Activated CD8-positive, alpha-beta T cell treated with anti-CD3 and anti-CD28 coated beads for 36 hours (primary cell): ENCODE measurements at regions not wholly inside any gene's neighbourhood (a gene's known extent, or its start where the extent isn't known, plus 50 kb on each side); places are given as distances from the start of the nearest gene placed in this dataset.

Experiments used
- ATAC-seq: fragments of 200-7000 bp; cut with Tn5 transposase; one replicate; pipeline ENCODE4 v1.10.0; 2021; ENCODE audit warnings: mild to moderate bottlenecking, moderate library complexity
- CTCF ChIA-PET: fragments of 350-600 bp; sonication (Branson Sonifier 250); formaldehyde crosslinking; loops from one replicate; lab custom pipeline; 2021; ENCODE audit warnings: antibody characterized with exemption; lab: Charles Lee
- POLR2A ChIA-PET: fragments of 350-600 bp; sonication (Branson Sonifier 250); formaldehyde crosslinking; loops from one replicate; lab custom pipeline; 2021; ENCODE audit warnings: antibody characterized with exemption; lab: Charles Lee
- DNase-seq: peaks from one replicate; pipeline ENCODE4 v3.0.0-alpha.2; 2020
- H3K27ac Mint-ChIP-seq: one replicate; pipeline ENCODE4 v1.8.0; 2021; ENCODE audit warnings: mild to moderate bottlenecking, mixed read lengths
- H3K27me3 Mint-ChIP-seq: one replicate; pipeline ENCODE4 v1.8.0; 2021; ENCODE audit warnings: mixed read lengths
- H3K36me3 Mint-ChIP-seq: one replicate; pipeline ENCODE4 v1.8.0; 2021; ENCODE audit warnings: low read depth, mixed read lengths
- H3K4me1 Mint-ChIP-seq: one replicate; pipeline ENCODE4 v1.8.0; 2021; ENCODE audit warnings: low read depth, mixed read lengths
- H3K4me3 Mint-ChIP-seq: one replicate; pipeline ENCODE4 v1.8.0; 2021; ENCODE audit warnings: mild to moderate bottlenecking, moderate library complexity, mixed read lengths
- H3K9me3 Mint-ChIP-seq: one replicate; pipeline ENCODE4 v1.8.0; 2021; ENCODE audit warnings: mixed read lengths
- CTCF ChIP-seq: fragments of 200-600 bp; IDR thresholded peaks from one replicate; pipeline ENCODE4 v1.8.0; 2022; ENCODE audit warnings: antibody characterized with exemption, mild to moderate bottlenecking
- intact Hi-C: fragments of 100-400 bp; cut with micrococcal nuclease; formaldehyde crosslinking; loops from one replicate; pipeline ENCODE4 v1.10.0; 2022

GRCh38 chr2:204051476-204051875, 114.9 kb downstream of the ICOS start:
- peak; percentile 44 for TF ChIP-seq CTCF
- H3K4me1 Mint-ChIP-seq, result peaks cover 16% of the 10 kb centered on the region
- H3K36me3 Mint-ChIP-seq, result no peaks in the 10 kb centered on the region
- no peak overlapping the region for H3K27ac Mint-ChIP-seq
- ChIA-PET POLR2A (no interaction called here), CTCF (interaction anchor here (0.6 to 2.7 kb wide), 19 partner anchors 10 to 125 kb away, joined by 3 to 20 read pairs (median 4); no protein-coding TSS in a partner anchor)
- intact Hi-C loops, result no loop called here
- DNase-seq, result no peak
- peak; percentile 50 for ATAC-seq
- H3K9me3 Mint-ChIP-seq, result no peaks in the 10 kb centered on the region
- no peaks in the 10 kb centered on the region for H3K27me3 Mint-ChIP-seq
- no peak overlapping the region for H3K4me3 Mint-ChIP-seq

GRCh38 chr2:204051984-204052556, 115.5 kb downstream of the ICOS start:
- CTCF ChIA-PET, result interaction anchor here (0.6 to 2.7 kb wide), 10 partner anchors 10 to 124 kb away, joined by 3 to 20 read pairs (median 5); no protein-coding TSS in a partner anchor
- no peak for TF ChIP-seq CTCF
- POLR2A ChIA-PET, result no interaction called here
- H3K27me3 Mint-ChIP-seq, result no peaks in the 10 kb centered on the region
- intact Hi-C loops, result no loop called here
- H3K27ac Mint-ChIP-seq, result no peak overlapping the region
- H3K9me3 Mint-ChIP-seq, result no peaks in the 10 kb centered on the region
- DNase-seq, result no peak
- no peaks in the 10 kb centered on the region for H3K36me3 Mint-ChIP-seq
- ATAC-seq, result no peak
- peaks cover 16% of the 10 kb centered on the region for H3K4me1 Mint-ChIP-seq
- no peak overlapping the region for H3K4me3 Mint-ChIP-seq

- H3K36me3 Mint-ChIP-seq, result no peaks in the 10 kb centered on the region
- no peaks in the 10 kb centered on the region for H3K4me1 Mint-ChIP-seq
- no peak for ATAC-seq
- DNase-seq, result no peak
- H3K4me3 Mint-ChIP-seq, result no peak overlapping the region
- no peak overlapping the region for H3K27ac Mint-ChIP-seq
- ChIA-PET POLR2A (no interaction called here), CTCF (interaction anchor here (1.4 kb wide), 1 partner anchor 14 kb away, joined by 4 read pairs; no protein-coding TSS in a partner anchor)
- intact Hi-C loops, result no loop called here
- H3K27me3 Mint-ChIP-seq, result peaks cover 1% of the 10 kb centered on the region
- no peak for TF ChIP-seq CTCF
- H3K9me3 Mint-ChIP-seq, result no peaks in the 10 kb centered on the region
Measured at GRCh38 chr2:204059016-204059415, 122.5 kb downstream of the ICOS start.

- H3K9me3 Mint-ChIP-seq, result no peaks in the 10 kb centered on the region
- CTCF ChIA-PET, result interaction anchor here (3.4 kb wide), 1 partner anchor 10 kb away, joined by 20 read pairs; no protein-coding TSS in a partner anchor
Measured at GRCh38 chr2:204060841-204061240, 124.3 kb downstream of the ICOS start.

More at GRCh38 chr2:204060841-204061240, 124.3 kb downstream of the ICOS start:
- Mint-ChIP-seq H3K27ac (no peak overlapping the region), H3K4me1 (no peaks in the 10 kb centered on the region), H3K27me3 (peaks cover 1% of the 10 kb centered on the region), H3K4me3 (no peak overlapping the region), H3K36me3 (no peaks in the 10 kb centered on the region)
- intact Hi-C loops, result no loop called here
- POLR2A ChIA-PET, result no interaction called here
- no peak for TF ChIP-seq CTCF
- DNase-seq (no peak), ATAC-seq (no peak)
